Caco-2 (cell line): ENCODE measurements at regions not wholly inside any gene's neighbourhood (a gene's known extent, or its start where the extent isn't known, plus 50 kb on each side); places are given as distances from the start of the nearest gene placed in this dataset.

ENCODE experiments used
- BruUV-seq: library from RNA; stranded (reverse); fragments of 400-500 nt; replicated peaks from 2 replicates; lab custom pipeline; 2021; lab: Mats Ljungman, UMichigan
- CTCF ChIA-PET: fragments of 300-600 bp; sonication (Branson Sonifier 250); formaldehyde crosslinking; loops from one replicate; lab custom pipeline; 2022; ENCODE audit warnings: antibody characterized with exemption; lab: Charles Lee
- POLR2A ChIA-PET: fragments of 300-600 bp; sonication (Branson Sonifier 250); formaldehyde crosslinking; loops from one replicate; lab custom pipeline; 2022; ENCODE audit warnings: antibody characterized with exemption; lab: Charles Lee
- DNase-seq, 2 experiments: peaks; one replicate each; pipeline versions ENCODE4 v3.0.0 to v3.0.0-alpha.2; 2020 to 2022
- H3K27me3 ChIP-seq: replicated peaks from 2 replicates; pipeline ENCODE4 v1.6.0; 2011; ENCODE audit warnings: low read length; ENCODE audit not compliant: control insufficient read depth, insufficient read depth
- H3K36me3 ChIP-seq: 2 replicates; pipeline ENCODE4 v1.5.1; 2011; ENCODE audit warnings: low read length; ENCODE audit not compliant: control insufficient read depth, insufficient read depth
- H3K4me1 ChIP-seq: fragments of 250-450 bp; sonication (Bioruptor Pico); 2 replicates; pipeline ENCODE4 v1.5.1; 2020; ENCODE audit warnings: mild to moderate bottlenecking
- H3K4me3 ChIP-seq: 2 replicates; pipeline ENCODE4 v1.5.1; 2011; ENCODE audit warnings: low read depth, mild to moderate bottlenecking, control low read depth, low read length
- H3K9me3 ChIP-seq: fragments of 250-450 bp; sonication (Bioruptor Pico); 2 replicates; pipeline ENCODE4 v1.5.1; 2020; ENCODE audit warnings: mild to moderate bottlenecking, moderate library complexity
- H3K27ac Mint-ChIP-seq: one replicate; pipeline ENCODE4 v1.8.0; 2022; ENCODE audit warnings: mixed read lengths; ENCODE audit not compliant: unreplicated experiment
- H3K27me3 Mint-ChIP-seq: one replicate; pipeline ENCODE4 v1.8.0; 2022; ENCODE audit warnings: mixed read lengths; ENCODE audit not compliant: insufficient read depth, unreplicated experiment
- H3K36me3 Mint-ChIP-seq: one replicate; pipeline ENCODE4 v1.8.0; 2022; ENCODE audit warnings: mild to moderate bottlenecking, mixed read lengths; ENCODE audit not compliant: insufficient read depth, unreplicated experiment
- H3K4me1 Mint-ChIP-seq: one replicate; pipeline ENCODE4 v1.8.0; 2022; ENCODE audit warnings: low read depth, mixed read lengths; ENCODE audit not compliant: unreplicated experiment
- H3K4me3 Mint-ChIP-seq: one replicate; pipeline ENCODE4 v1.8.0; 2022; ENCODE audit warnings: mild to moderate bottlenecking, moderate library complexity, mixed read lengths; ENCODE audit not compliant: unreplicated experiment
- H3K9me3 Mint-ChIP-seq: one replicate; pipeline ENCODE4 v1.8.0; 2022; ENCODE audit warnings: mixed read lengths; ENCODE audit not compliant: unreplicated experiment
- CTCF ChIP-seq, 2 experiments: fragments of 200-600 bp in 1 of 2; IDR thresholded peaks; 1 replicate in 1 of 2; 2 replicates in 1 of 2; pipeline versions ENCODE4 v1.5.1 to v1.8.0; 2011 to 2022; ENCODE audit warnings: antibody characterized with exemption in 1 of 2, control low read depth in 1 of 2, inconsistent platforms in 1 of 2, low read depth in 1 of 2, low read length in 1 of 2, mild to moderate bottlenecking in 1 of 2, moderate library complexity in 1 of 2; ENCODE audit not compliant: insufficient read depth in 1 of 2, severe bottlenecking in 1 of 2, unreplicated experiment in 1 of 2
- intact Hi-C: fragments of 100-400 bp; cut with micrococcal nuclease; formaldehyde crosslinking; loops from one replicate; pipeline ENCODE4 v1.10.0; 2022; ENCODE audit not compliant: unreplicated experiment

GRCh38 chr5:155299386-155300005 lies 285.9 kb downstream of the KIF4B start:
- no TSS peak for BruUV-seq
- intact Hi-C loops = no loop called here
- H3K36me3 Mint-ChIP-seq = no peaks in the 10 kb centered on the region
- Histone ChIP-seq H3K4me1 (no peaks in the 10 kb centered on the region), H3K27me3 (no peaks in the 10 kb centered on the region), H3K36me3 (no peaks in the 10 kb centered on the region), H3K9me3 (no peaks in the 10 kb centered on the region), H3K4me3 (no peak overlapping the region)
- ChIA-PET CTCF (no interaction called here), POLR2A (no interaction called here)
- H3K4me1 Mint-ChIP-seq = no peaks in the 10 kb centered on the region
- H3K27me3 Mint-ChIP-seq = no peaks in the 10 kb centered on the region
- no peak for DNase-seq
- no peak overlapping the region for H3K4me3 Mint-ChIP-seq
- H3K27ac Mint-ChIP-seq = no peak overlapping the region
- no peak for TF ChIP-seq CTCF (IDR thresholded peaks at IDR 0.05; ENCODE audit: insufficient read depth in 1 of 2, low read depth in 1 of 2, low read length in 1 of 2, severe bottlenecking in 1 of 2, unreplicated experiment in 1 of 2)
- H3K9me3 Mint-ChIP-seq = no peaks in the 10 kb centered on the region

- Mint-ChIP-seq H3K27ac (no peak overlapping the region), H3K9me3 (no peaks in the 10 kb centered on the region), H3K4me3 (no peak overlapping the region), H3K27me3 (no peaks in the 10 kb centered on the region), H3K4me1 (no peaks in the 10 kb centered on the region), H3K36me3 (no peaks in the 10 kb centered on the region)
- no TSS peak for BruUV-seq
- ChIA-PET CTCF (no interaction called here), POLR2A (no interaction called here)
- H3K27me3 ChIP-seq = no peaks in the 10 kb centered on the region
- H3K4me3 ChIP-seq = no peak overlapping the region
- no peaks in the 10 kb centered on the region for H3K9me3 ChIP-seq
- intact Hi-C loops = no loop called here
- no peak for TF ChIP-seq CTCF (IDR thresholded peaks at IDR 0.05; ENCODE audit: insufficient read depth in 1 of 2, low read depth in 1 of 2, low read length in 1 of 2, severe bottlenecking in 1 of 2, unreplicated experiment in 1 of 2)
- no peaks in the 10 kb centered on the region for H3K4me1 ChIP-seq
- no peaks in the 10 kb centered on the region for H3K36me3 ChIP-seq
- no peak for DNase-seq
Observed at GRCh38 chr5:155303120-155303519, 289.6 kb downstream of the KIF4B start.

GRCh38 chr5:155307229-155307628 lies 293.7 kb downstream of the KIF4B start:
- Histone ChIP-seq H3K4me1 (no peaks in the 10 kb centered on the region), H3K36me3 (no peaks in the 10 kb centered on the region), H3K27me3 (no peaks in the 10 kb centered on the region), H3K9me3 (no peaks in the 10 kb centered on the region), H3K4me3 (no peak overlapping the region)
- no peak for TF ChIP-seq CTCF (IDR thresholded peaks at IDR 0.05; ENCODE audit: insufficient read depth in 1 of 2, low read depth in 1 of 2, low read length in 1 of 2, severe bottlenecking in 1 of 2, unreplicated experiment in 1 of 2)
- no peaks in the 10 kb centered on the region for H3K4me1 Mint-ChIP-seq
- H3K27me3 Mint-ChIP-seq = no peaks in the 10 kb centered on the region
- POLR2A ChIA-PET = no interaction called here
- no peaks in the 10 kb centered on the region for H3K9me3 Mint-ChIP-seq
- BruUV-seq = no TSS peak
- H3K4me3 Mint-ChIP-seq = no peak overlapping the region
- no peak for DNase-seq
- no peak overlapping the region for H3K27ac Mint-ChIP-seq
- intact Hi-C loops = no loop called here
- no peaks in the 10 kb centered on the region for H3K36me3 Mint-ChIP-seq
- CTCF ChIA-PET = no interaction called here
